Stimulated activated CD8-positive, alpha-beta memory T cell treated with anti-CD3 and anti-CD28 coated beads, Interleukin-4, amount 100 ng/mL, for 24 hours (primary cell): ENCODE measurements at regions not wholly inside any gene's neighbourhood (a gene's known extent, or its start where the extent isn't known, plus 50 kb on each side); places are given as distances from the start of the nearest gene placed in this dataset.

Experiments used
- DNase-seq: peaks from one replicate; pipeline ENCODE4 v3.0.0-alpha.2; 2020; ENCODE audit warnings: low read depth

GRCh38 chr10:10126218-10126617, 891.5 kb upstream of the CELF2 start:
- DNase-seq, result no peak

GRCh38 chr10:10128387-10128786, 889.3 kb upstream of the CELF2 start:
- DNase-seq, result no peak

- no peak for DNase-seq
Measured at GRCh38 chr10:10130686-10131085, 887.0 kb upstream of the CELF2 start.

DNA sequence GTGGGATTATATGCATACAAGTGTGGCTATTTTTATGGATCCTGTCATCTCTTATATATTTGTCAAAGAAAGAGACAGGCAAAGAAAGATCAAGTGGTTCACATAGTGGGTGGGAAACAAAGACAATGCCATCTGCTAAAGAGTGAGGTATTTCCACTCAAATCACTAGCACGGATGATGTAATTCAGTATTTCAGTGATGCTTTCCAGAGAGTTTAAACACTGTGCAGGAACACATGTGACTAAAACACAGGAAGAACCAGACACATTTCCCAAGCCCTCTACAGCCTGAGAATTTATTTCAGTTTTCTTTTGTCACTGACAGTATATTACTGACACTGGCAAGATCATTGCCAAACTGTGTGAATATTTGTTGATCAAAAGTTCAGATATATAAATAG, 885.7 kb upstream of the CELF2 start:
- DNase-seq, result no peak

DNA sequence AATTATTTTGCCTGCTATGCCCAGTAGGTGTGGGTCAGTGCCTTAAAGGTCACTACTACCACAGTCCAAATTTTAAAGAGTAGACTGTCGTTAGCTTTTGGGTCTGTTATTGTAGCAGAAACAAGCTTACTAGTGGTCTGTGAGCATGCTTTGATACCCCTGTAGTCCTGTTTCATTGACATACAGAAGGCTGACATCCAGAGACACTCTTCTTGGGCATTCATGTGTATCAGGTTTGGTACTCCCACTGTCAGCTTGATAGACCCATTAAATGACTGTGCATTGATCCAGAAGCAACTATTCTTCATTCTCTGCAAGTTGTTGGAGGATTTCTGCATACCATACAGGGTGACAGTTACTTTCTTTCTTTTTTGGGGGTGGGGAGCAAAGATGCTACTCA, 884.4 kb upstream of the CELF2 start:
- no peak for DNase-seq

GRCh38 chr10:10138685-10139084, 879.0 kb upstream of the CELF2 start:
- no peak for DNase-seq

DNA sequence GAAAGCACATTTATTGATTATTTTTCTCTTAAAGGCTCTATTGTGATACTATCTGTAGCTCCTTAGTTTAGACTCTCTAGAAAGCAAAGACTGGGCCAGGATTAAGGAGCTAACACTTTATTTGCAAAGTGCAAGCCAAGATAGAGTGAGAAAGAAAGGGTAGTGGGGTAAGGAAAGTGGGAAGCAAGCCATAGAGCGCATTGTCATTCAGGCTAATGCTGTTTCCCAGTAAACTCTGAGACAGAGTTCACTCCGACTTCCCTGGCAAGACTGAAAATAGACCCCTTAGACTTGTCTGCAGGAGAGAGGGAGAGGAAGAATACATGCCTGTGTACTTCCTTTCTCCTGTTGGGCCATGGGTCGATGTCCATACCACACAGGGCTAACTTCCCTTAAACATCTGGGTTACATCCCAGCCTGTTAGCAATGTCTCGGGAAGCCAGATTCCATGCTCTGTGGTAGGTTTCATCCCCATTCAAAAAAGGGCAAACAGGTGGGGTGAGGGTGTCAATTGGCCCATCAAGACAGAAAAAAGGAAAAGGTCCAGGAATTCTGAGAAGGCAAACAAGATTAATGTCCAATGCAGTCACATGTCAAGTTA, 875.8 kb upstream of the CELF2 start:
- no peak for DNase-seq

DNA sequence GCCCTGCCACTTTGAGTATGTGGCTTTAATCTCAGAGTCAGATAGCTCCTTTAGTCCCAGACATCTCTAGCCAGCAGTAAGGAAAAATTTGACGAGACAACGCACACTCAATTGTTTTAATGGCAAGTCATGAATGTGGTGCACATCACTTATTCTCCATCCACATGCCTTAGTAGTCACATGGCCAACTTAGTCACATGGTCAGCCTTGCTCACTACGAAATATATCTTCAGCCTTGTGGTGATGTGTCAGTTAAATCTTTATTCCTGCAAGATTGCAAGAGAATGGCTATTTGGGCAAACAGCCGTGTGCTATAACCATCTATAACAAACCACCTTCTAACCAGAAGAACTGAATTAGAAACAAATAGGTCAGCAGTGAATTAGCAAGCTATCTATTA, 871.1 kb upstream of the CELF2 start:
- DNase-seq, result no peak

DNA sequence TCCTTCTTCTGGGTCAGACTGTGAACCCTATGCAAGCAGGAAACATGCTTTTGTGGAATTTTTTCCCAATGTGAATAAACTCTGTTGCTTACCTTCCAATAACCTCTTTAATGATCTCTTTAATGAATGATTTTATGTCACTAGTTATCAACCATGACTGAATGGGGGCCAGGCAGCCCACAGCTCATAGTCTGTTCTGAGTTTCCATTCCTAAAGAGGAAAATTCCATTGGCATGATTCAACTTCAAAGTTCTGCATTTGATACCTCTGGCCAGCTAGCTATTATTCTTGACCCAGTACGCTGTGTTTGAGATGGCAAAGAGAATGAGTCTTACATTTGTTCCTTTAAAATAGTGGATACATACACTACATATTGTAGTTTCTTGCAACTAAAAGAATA, 867.8 kb upstream of the CELF2 start:
- no peak for DNase-seq

DNA sequence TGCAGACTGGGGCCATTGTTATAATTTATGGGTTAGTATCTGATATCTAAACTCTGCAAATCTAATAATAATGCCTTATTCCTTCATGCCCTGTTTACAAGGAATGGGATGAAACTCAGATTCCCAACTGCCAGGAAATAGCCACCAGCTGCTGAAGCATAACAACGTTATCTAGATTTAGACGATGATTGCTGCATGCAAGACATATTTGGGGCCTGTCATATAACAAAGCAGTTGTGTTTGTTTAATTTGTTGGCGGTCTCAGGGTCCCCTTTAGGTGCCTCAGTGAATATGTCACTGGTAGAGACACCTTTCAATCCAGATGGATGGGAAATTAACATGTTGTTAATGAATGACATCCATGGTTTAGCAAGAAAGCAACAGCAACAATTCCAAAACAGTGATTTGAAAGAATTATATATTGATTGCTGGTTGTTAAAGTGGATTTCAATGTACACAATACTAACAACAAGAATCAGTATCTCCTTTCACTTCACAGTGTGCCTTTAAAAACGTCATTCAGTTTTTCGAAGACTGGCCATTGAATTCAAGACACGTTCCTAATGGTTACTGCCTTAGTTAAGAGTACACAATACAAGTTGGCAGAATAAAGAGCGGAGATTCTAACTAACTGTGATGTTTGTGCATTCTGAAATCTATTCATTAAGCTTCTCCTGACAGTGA, 860.6 kb upstream of the CELF2 start:
- DNase-seq, result no peak

DNA sequence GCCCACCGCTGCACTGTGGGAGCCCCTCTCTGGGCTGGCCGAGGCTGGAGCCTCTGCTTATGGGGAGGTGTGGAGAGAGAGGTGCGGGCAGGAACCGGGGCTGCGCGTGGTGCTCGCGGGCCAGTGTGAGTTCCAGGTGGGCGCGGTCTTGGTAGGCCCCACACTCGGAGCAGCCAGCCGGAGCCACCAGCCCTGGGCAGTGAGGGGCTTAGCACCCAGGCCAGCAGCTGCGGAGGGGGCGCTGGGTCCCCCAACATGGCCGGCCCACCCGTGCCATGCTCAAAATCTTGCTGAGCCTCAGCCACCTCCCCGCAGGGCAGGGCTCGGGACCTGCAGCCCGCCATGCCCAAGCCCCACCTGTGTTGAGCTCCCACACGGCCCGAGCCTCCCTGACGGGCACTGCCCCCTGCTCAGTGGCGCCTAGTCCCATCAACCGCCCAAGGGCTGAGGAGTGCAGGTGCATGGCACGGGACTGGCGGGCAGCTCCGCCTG, 856.8 kb upstream of the CELF2 start:
- DNase-seq, result no peak

GRCh38 chr10:10164848-10165247, 852.8 kb upstream of the CELF2 start:
- no peak for DNase-seq

- no peak for DNase-seq
Measured at GRCh38 chr10:10165415-10165814, 852.3 kb upstream of the CELF2 start.

GRCh38 chr10:10178476-10178875, 839.2 kb upstream of the CELF2 start:
- DNase-seq, result no peak

DNA sequence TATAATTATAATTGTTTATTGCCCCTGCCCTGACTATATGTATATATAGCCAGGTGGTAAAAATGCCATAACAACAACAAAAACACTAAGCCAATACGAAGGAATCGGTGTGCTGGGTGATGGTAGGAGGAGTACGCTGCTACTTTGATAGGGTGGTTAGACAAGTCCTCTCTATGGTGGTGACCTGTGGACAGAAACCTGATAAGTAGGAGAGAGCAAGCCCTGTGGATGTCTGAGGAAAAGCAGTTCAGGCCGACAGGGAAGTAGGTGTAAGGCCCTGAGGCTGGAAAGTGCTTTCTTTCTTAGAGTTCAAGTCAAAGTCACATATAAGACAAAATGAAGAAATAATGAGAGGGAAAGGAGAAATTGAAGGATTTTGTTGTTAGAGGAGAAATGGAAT, 823.8 kb upstream of the CELF2 start:
- DNase-seq, result no peak

- no peak for DNase-seq
Measured at GRCh38 chr10:10196701-10197100, 821.0 kb upstream of the CELF2 start.

GRCh38 chr10:10197423-10197822, 820.2 kb upstream of the CELF2 start:
- no peak for DNase-seq

DNA sequence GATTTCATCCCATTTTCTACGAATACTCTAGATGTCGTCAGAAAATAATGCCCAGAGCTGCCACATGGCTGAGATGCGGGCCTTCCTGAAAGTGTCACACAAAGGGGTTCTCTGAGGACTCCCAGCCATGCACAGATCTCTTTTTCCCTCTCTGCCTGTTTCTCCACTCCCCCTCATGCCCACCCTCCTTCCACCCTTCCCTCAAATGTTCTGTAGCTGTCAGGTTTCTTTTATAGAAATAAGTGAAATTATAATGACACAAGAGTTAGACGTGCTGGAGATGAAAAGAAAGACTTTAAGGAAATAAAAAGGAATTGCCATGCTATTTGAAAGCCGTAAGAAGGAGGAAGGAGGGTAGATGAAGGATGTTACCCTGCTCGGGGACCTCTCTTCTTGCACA, 819.3 kb upstream of the CELF2 start:
- no peak for DNase-seq

- no peak for DNase-seq
Measured at GRCh38 chr10:10204415-10204814, 813.3 kb upstream of the CELF2 start.

DNA sequence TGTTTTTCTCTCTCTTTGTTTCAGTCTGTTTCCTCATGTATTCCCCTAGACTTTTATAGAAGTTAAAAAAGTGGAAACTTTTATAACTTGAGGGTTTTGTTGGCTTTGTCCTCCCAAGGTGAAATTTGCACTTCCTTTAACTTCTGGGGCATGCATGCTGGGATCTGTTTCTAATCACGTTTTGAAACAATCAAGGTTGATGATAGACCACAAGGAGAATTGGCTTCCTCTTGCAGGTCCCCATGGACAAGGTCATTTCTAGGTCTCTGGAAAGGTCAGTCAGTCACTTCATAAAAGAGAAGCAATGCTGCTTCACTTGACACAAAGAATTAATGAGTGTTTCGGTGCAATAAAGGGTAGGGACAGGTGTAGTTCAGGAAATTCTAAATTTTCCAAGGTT, 811.8 kb upstream of the CELF2 start:
- DNase-seq, result no peak

DNA sequence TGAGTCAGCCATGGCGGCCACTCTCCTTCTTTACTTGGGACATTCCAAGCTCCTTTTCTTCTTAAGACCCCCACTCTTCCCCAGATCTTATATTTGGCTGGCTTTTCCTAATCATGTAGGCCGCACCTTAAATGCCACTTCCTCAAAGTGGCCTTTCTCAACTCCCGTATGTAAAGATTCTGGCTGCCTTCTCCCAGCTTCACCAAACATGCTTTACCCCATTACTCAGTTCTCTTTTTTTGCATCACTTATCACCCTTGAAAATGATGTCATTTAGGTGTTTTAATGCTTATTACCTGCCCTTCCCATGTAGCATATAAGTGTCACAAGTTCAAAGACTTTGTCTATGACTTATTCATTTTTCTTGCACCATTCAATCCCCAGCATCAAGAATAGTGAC, 810.1 kb upstream of the CELF2 start:
- no peak for DNase-seq

DNA sequence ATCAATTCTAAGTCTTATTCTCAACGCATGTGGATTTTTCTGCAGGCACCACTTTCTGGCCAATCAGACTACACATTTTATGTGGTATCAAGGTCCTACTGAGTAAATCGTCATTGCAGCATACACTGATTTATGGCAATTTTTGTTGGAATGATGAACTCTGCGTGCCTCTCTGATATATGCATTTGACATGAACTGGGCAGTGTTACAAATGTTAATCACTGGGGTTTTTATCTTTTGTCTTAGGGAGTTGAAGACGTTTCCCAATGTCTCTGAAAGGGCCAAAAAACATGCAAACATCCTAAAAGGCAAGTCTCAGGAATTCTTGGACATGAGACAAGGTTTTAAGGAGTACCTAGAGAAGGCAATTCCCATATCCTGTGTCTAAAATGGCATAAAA, 809.5 kb upstream of the CELF2 start:
- DNase-seq, result no peak

DNA sequence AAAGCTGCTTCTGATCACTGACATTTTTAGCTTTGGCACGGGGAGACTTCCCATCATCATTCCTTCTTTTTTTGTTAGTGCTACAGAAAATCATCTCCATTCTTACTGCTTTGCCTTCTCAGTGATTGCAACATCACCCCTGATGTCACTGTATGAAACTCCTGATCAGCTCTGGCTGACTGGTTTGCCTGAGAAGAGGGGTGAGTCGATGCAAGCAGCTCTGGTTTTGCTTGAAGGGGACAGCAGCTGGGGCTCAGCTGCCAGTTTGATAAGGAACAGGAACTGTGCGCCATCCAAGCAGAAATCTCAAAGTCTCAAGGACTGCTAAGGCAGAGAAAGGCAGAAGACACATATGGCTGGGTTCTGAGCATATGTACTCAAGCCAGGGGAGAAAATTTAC, 808.5 kb upstream of the CELF2 start:
- DNase-seq, result no peak

DNA sequence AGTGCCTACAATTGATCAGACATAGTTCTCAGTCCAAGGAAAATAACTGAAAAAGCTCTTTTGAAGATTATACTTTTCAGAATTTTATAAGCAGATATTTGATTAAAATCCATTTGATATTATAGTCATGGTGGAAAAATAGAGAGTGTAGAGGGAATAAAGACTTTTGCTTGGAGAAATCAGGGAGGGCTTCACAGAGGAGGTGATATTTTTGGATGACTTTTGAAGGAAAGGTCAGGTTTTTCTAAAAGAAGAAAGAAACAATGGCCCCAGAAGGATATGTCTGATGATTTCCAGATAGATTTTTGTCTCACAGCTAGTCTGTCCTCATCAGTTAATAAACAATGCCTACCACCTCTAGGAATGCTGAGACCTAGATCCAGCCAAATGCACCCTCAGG, 806.3 kb upstream of the CELF2 start:
- DNase-seq, result no peak
